ENCODE measurements at regions not wholly inside any gene's neighbourhood (a gene's known extent, or its start where the extent isn't known, plus 50 kb on each side); places are given as distances from the start of the nearest gene placed in this dataset.

- 100% methylated on average over 1 of the region's 3 CpGs for WGBS (ENCODE audit: insufficient coverage)
- DNase-seq, result no peak
- no peak for TF ChIP-seq CTCF (IDR thresholded peaks at IDR 0.05)
Measured at GRCh38 chr2:122326471-122326870, 571.0 kb downstream of the TSN start.

GRCh38 chr2:122328816-122329215 is 573.4 kb downstream of the TSN start:
- no peak overlapping the region for H3K9ac ChIP-seq (ENCODE audit: insufficient read depth, low read length, poor library complexity, severe bottlenecking)
- H3K4me2 ChIP-seq (replicated peaks; ENCODE audit: extremely low read depth, low read length, poor library complexity, severe bottlenecking), result no peak overlapping the region
- H3K4me3 ChIP-seq (replicated peaks in 1 of 3; ENCODE audit: low read depth in 2 of 3, low read length in 3 of 3), result no peak overlapping the region
- H3K9me3 ChIP-seq (replicated peaks in 1 of 2; ENCODE audit: control insufficient read depth in 1 of 2, insufficient read depth in 1 of 2, low read length in 2 of 2), result no peaks in the 10 kb centered on the region
- no peak for DNase-seq
- no peak for TF ChIP-seq CTCF (IDR thresholded peaks at IDR 0.05)
- no peaks in the 10 kb centered on the region for H3K36me3 ChIP-seq (replicated peaks in 1 of 2; ENCODE audit: control insufficient read depth in 1 of 2, insufficient read depth in 2 of 2, low read length in 2 of 2)
- H3K27ac ChIP-seq (ENCODE audit: low read depth in 1 of 2, low read length in 2 of 2), result no peak overlapping the region
- no peaks in the 10 kb centered on the region for H4K20me1 ChIP-seq (ENCODE audit: insufficient read depth, low read length)
- no peaks in the 10 kb centered on the region for H3K79me2 ChIP-seq (ENCODE audit: insufficient read depth, low read length)
- WGBS (ENCODE audit: insufficient coverage), result no CpG with 5 or more reads among the region's 4 CpGs
- Mint-ChIP-seq H3K27me3 (ENCODE audit: low read depth in 3 of 3) (peaks cover 0 to 5% (median 5%) of the 10 kb centered on the region in 3 donors), H3K36me3 (no peaks in the 10 kb centered on the region), H3K4me3 (no peak overlapping the region), H3K27ac (no peak overlapping the region), H3K9me3 (peaks cover 0 to 2% (median 0%) of the 10 kb centered on the region in 7 donors), H3K4me1 (peaks cover 11% of the 10 kb centered on the region)
- H2AFZ ChIP-seq (ENCODE audit: insufficient read depth, low read depth, low read length, poor library complexity, severe bottlenecking), result no peak overlapping the region
- H3K4me1 ChIP-seq (ENCODE audit: control insufficient read depth in 1 of 2, insufficient read depth in 2 of 2, low read length in 2 of 2), result peaks cover 0 to 4% of the 10 kb centered on the region in 2 donors
- intact Hi-C loops (cut with micrococcal nuclease), result no loop called here
- no peaks in the 10 kb centered on the region for H3K27me3 ChIP-seq (ENCODE audit: control insufficient read depth in 2 of 2, insufficient read depth in 2 of 2, low read length in 2 of 2)

More at GRCh38 chr2:122326471-122326870, 571.0 kb downstream of the TSN start:
- Histone ChIP-seq H3K4me2 (replicated peaks; ENCODE audit: extremely low read depth, low read length, poor library complexity, severe bottlenecking) (no peak overlapping the region), H2AFZ (ENCODE audit: insufficient read depth, low read depth, low read length, poor library complexity, severe bottlenecking) (no peak overlapping the region), H3K27ac (ENCODE audit: low read depth in 1 of 2, low read length in 2 of 2) (no peak overlapping the region), H3K9me3 (replicated peaks in 1 of 2; ENCODE audit: control insufficient read depth in 1 of 2, insufficient read depth in 1 of 2, low read length in 2 of 2) (no peaks in the 10 kb centered on the region), H3K36me3 (replicated peaks in 1 of 2; ENCODE audit: control insufficient read depth in 1 of 2, insufficient read depth in 2 of 2, low read length in 2 of 2) (no peaks in the 10 kb centered on the region), H3K27me3 (ENCODE audit: control insufficient read depth in 2 of 2, insufficient read depth in 2 of 2, low read length in 2 of 2) (no peaks in the 10 kb centered on the region), H3K4me3 (replicated peaks in 1 of 3; ENCODE audit: low read depth in 2 of 3, low read length in 3 of 3) (no peak overlapping the region), H4K20me1 (ENCODE audit: insufficient read depth, low read length) (no peaks in the 10 kb centered on the region), H3K9ac (ENCODE audit: insufficient read depth, low read length, poor library complexity, severe bottlenecking) (no peak overlapping the region), H3K79me2 (ENCODE audit: insufficient read depth, low read length) (no peaks in the 10 kb centered on the region), H3K4me1 (ENCODE audit: control insufficient read depth in 1 of 2, insufficient read depth in 2 of 2, low read length in 2 of 2) (peaks cover 0 to 4% of the 10 kb centered on the region in 2 donors)
- Mint-ChIP-seq H3K9me3 (peaks cover 0 to 4% (median 0%) of the 10 kb centered on the region in 7 donors), H3K27me3 (ENCODE audit: low read depth in 3 of 3) (peaks cover 0 to 5% (median 3%) of the 10 kb centered on the region in 3 donors), H3K27ac (no peak overlapping the region), H3K36me3 (no peaks in the 10 kb centered on the region), H3K4me3 (no peak overlapping the region), H3K4me1 (peaks cover 14% of the 10 kb centered on the region)
- intact Hi-C loops (cut with micrococcal nuclease), result no loop called here
